Fibroblast of lung (primary cell): ENCODE measurements at regions not wholly inside any gene's neighbourhood (a gene's known extent, or its start where the extent isn't known, plus 50 kb on each side); places are given as distances from the start of the nearest gene placed in this dataset.

Source experiments
- DNase-seq, 2 donors: peaks; one replicate each; pipeline versions ENCODE4 v3.0.0 to v3.0.0-alpha.2; 2010; ENCODE audit warnings: low read depth in 2 of 2
- H2AFZ ChIP-seq: 2 replicates; pipeline ENCODE4 v1.5.1; 2012; ENCODE audit warnings: low read length, control low read depth, inconsistent platforms
- H3K27ac ChIP-seq: 2 replicates; pipeline ENCODE4 v1.5.1; 2011; ENCODE audit warnings: low read length, control low read depth; ENCODE audit not compliant: insufficient read depth
- H3K27me3 ChIP-seq: 2 replicates; pipeline ENCODE4 v1.5.1; 2011; ENCODE audit warnings: mild to moderate bottlenecking, low read length; ENCODE audit not compliant: control insufficient read depth, insufficient read depth
- H3K36me3 ChIP-seq: 2 replicates; pipeline ENCODE4 v1.5.1; 2011; ENCODE audit warnings: low read length; ENCODE audit not compliant: control insufficient read depth, insufficient read depth
- H3K4me1 ChIP-seq: 2 replicates; pipeline ENCODE4 v1.5.1; 2011; ENCODE audit warnings: low read length; ENCODE audit not compliant: control insufficient read depth, insufficient read depth; ENCODE audit errors: extremely low read depth
- H3K4me2 ChIP-seq: 2 replicates; pipeline ENCODE4 v1.5.1; 2011; ENCODE audit warnings: low read length, control low read depth; ENCODE audit not compliant: insufficient read depth; ENCODE audit errors: extremely low read depth
- H3K4me3 ChIP-seq, 4 experiments: fragments of 200-600 bp in 1 of 4; sonication (generic) in 1 of 4; replicated peaks in 1 of 4; 2 replicates each; pipeline ENCODE4 v1.5.1; 2011 to 2016; ENCODE audit warnings: low read length in 4 of 4, low read depth in 3 of 4, mild to moderate bottlenecking in 3 of 4, control low read depth in 2 of 4, inconsistent platforms in 1 of 4, mixed read lengths in 1 of 4; ENCODE audit not compliant: insufficient read depth in 1 of 4; ENCODE audit errors: control extremely low read depth in 1 of 4
- H3K79me2 ChIP-seq: 2 replicates; pipeline ENCODE4 v1.5.1; 2012; ENCODE audit warnings: mild to moderate bottlenecking, low read length, inconsistent platforms; ENCODE audit not compliant: control insufficient read depth, insufficient read depth
- H3K9ac ChIP-seq: 2 replicates; pipeline ENCODE4 v1.5.1; 2011; ENCODE audit warnings: mild to moderate bottlenecking, low read length, control low read depth; ENCODE audit not compliant: insufficient read depth
- H3K9me3 ChIP-seq: 2 replicates; pipeline ENCODE4 v1.5.1; 2012; ENCODE audit warnings: low read depth, low read length; ENCODE audit not compliant: control insufficient read depth, insufficient read depth
- H4K20me1 ChIP-seq: 2 replicates; pipeline ENCODE4 v1.5.1; 2011; ENCODE audit warnings: low read length; ENCODE audit not compliant: control insufficient read depth, insufficient read depth; ENCODE audit errors: extremely low read depth
- CTCF ChIP-seq, 2 donors: IDR thresholded peaks in 1 of 2; conservative IDR thresholded peaks in 1 of 2; 1 replicate in 1 of 2; 2 replicates in 1 of 2; pipeline ENCODE4 v1.5.1; 2011 to 2012; ENCODE audit warnings: low read length in 2 of 2, control low read depth in 1 of 2, inconsistent platforms in 1 of 2, low read depth in 1 of 2, mild to moderate bottlenecking in 1 of 2
- EZH2 ChIP-seq: IDR thresholded peaks from 2 replicates; pipeline ENCODE4 v1.5.1; 2012; ENCODE audit warnings: low read length, control low read depth, mild to moderate bottlenecking; ENCODE audit errors: missing control alignments

- no peak overlapping the region for H2AFZ ChIP-seq
- no peaks in the 10 kb centered on the region for H3K36me3 ChIP-seq
- H3K79me2 ChIP-seq = no peaks in the 10 kb centered on the region
- H3K27ac ChIP-seq = no peak overlapping the region
- H3K27me3 ChIP-seq = no peaks in the 10 kb centered on the region
- DNase-seq = no peak
- H3K4me3 ChIP-seq = no peak overlapping the region
- no peak overlapping the region for H3K4me2 ChIP-seq
- TF ChIP-seq CTCF (conservative IDR thresholded peaks at IDR 0.05 in 1 of 2, IDR thresholded peaks at IDR 0.05 in 1 of 2; ENCODE audit: low read depth in 1 of 2, low read length in 2 of 2) = no peak
- no peak for TF ChIP-seq EZH2
- H4K20me1 ChIP-seq = no peaks in the 10 kb centered on the region
- no peaks in the 10 kb centered on the region for H3K4me1 ChIP-seq
- no peak overlapping the region for H3K9ac ChIP-seq
- no peaks in the 10 kb centered on the region for H3K9me3 ChIP-seq
Measured at GRCh38 chrX:121227888-121228287, 180.5 kb downstream of the GLUD2 start.

GRCh38 chrX:121231566-121232358 is 184.4 kb downstream of the GLUD2 start:
- TF ChIP-seq EZH2 (no peak), CTCF (conservative IDR thresholded peaks at IDR 0.05 in 1 of 2, IDR thresholded peaks at IDR 0.05 in 1 of 2; ENCODE audit: low read depth in 1 of 2, low read length in 2 of 2) (no peak)
- Histone ChIP-seq H3K9me3 (no peaks in the 10 kb centered on the region), H3K27me3 (no peaks in the 10 kb centered on the region), H3K4me2 (no peak overlapping the region), H4K20me1 (no peaks in the 10 kb centered on the region), H3K4me3 (no peak overlapping the region), H3K36me3 (no peaks in the 10 kb centered on the region), H3K27ac (no peak overlapping the region), H3K9ac (no peak overlapping the region), H3K79me2 (no peaks in the 10 kb centered on the region), H3K4me1 (no peaks in the 10 kb centered on the region), H2AFZ (no peak overlapping the region)
- no peak for DNase-seq

- H3K27me3 ChIP-seq = no peaks in the 10 kb centered on the region
- H3K9ac ChIP-seq = no peak overlapping the region
- no peaks in the 10 kb centered on the region for H3K9me3 ChIP-seq
- H3K27ac ChIP-seq = no peak overlapping the region
- no peaks in the 10 kb centered on the region for H3K4me1 ChIP-seq
- H3K4me3 ChIP-seq = no peak overlapping the region
- TF ChIP-seq EZH2 (no peak), CTCF (conservative IDR thresholded peaks at IDR 0.05 in 1 of 2, IDR thresholded peaks at IDR 0.05 in 1 of 2; ENCODE audit: low read depth in 1 of 2, low read length in 2 of 2) (no peak)
- DNase-seq = no peak
- no peaks in the 10 kb centered on the region for H3K36me3 ChIP-seq
- no peaks in the 10 kb centered on the region for H3K79me2 ChIP-seq
- no peaks in the 10 kb centered on the region for H4K20me1 ChIP-seq
- no peak overlapping the region for H2AFZ ChIP-seq
- H3K4me2 ChIP-seq = no peak overlapping the region
Measured at GRCh38 chrX:121236040-121236439, 188.6 kb downstream of the GLUD2 start.
